Vagina (tissue), 2 donors: ENCODE measurements at regions not wholly inside any gene's neighbourhood (a gene's known extent, or its start where the extent isn't known, plus 50 kb on each side); places are given as distances from the start of the nearest gene placed in this dataset.

Experiments
- DNase-seq, 2 donors: peaks; one replicate each; pipeline ENCODE4 v3.0.0-alpha.2; 2017; ENCODE audit errors: extremely low spot score in 2 of 2
- H3K27ac ChIP-seq: fragments of 200-600 bp; sonication (generic); one replicate; pipeline ENCODE4 v1.5.1; 2019
- H3K27me3 ChIP-seq: fragments of 200-600 bp; sonication (generic); one replicate; pipeline ENCODE4 v1.5.1; 2019
- H3K36me3 ChIP-seq, 2 donors: fragments of 200-600 bp; sonication (generic); one replicate each; pipeline ENCODE4 v1.5.1; 2017 to 2019
- H3K4me1 ChIP-seq: fragments of 200-600 bp; sonication (generic); one replicate; pipeline ENCODE4 v1.5.1; 2019
- H3K4me3 ChIP-seq, 2 donors: fragments of 200-600 bp; sonication (generic); 1 replicate in 1 of 2; 2 replicates in 1 of 2; pipeline ENCODE4 v1.5.1; 2016 to 2019
- H3K9me3 ChIP-seq: fragments of 200-600 bp; sonication (generic); one replicate; pipeline ENCODE4 v1.5.1; 2019
- POLR2A ChIP-seq, 2 donors: fragments of 450-650 bp; IDR thresholded peaks; one replicate each; pipeline ENCODE4 v1.6.1; 2017; ENCODE audit warnings: antibody characterized with exemption in 2 of 2, mild to moderate bottlenecking in 2 of 2, moderate library complexity in 2 of 2
- POLR2AphosphoS5 ChIP-seq, 2 donors: sonication (generic); formaldehyde crosslinking; IDR thresholded peaks; one replicate each; pipeline ENCODE4 v1.9.0; 2017; ENCODE audit warnings: antibody characterized with exemption in 2 of 2, mild to moderate bottlenecking in 2 of 2, low read depth in 1 of 2; ENCODE audit not compliant: insufficient read depth in 1 of 2
- intact Hi-C: fragments of 100-400 bp; cut with DNase I; formaldehyde crosslinking; loops from one replicate; pipeline ENCODE4 v1.15.1; 2023
- TF ChIP-seq, protein P1 (sequence below), 3 experiments: fragments of 450-650 bp in 2 of 3; fragments of 200-600 bp in 1 of 3; sonication (generic) in 1 of 3; IDR thresholded peaks; one replicate each; pipeline ENCODE4 v1.5.1; 2017 to 2019; ENCODE audit warnings: antibody characterized with exemption in 3 of 3, mild to moderate bottlenecking in 2 of 3, moderate library complexity in 2 of 3

DNA sequence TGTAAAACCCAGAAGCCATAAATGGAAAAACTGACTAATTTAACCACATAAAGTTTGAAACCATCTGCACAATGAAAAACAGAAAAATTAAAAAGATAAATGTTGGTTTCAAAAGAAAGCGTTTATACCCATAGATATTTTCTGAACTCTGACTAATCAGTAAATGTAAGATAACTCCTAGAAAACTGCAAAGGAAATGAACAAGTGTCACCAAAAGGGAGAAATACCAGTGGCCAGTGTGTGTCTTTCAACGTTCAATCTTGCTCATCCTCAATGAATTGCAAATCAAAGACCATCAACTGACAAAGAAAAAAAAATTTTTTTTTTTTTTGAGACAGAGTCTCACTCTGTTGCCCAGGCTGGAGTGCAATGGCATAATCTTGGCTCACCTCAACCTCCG, 180.1 kb downstream of the SYK start:
- Histone ChIP-seq H3K4me1 (peaks cover 13% of the 10 kb centered on the region), H3K4me3 (no peak overlapping the region), H3K27me3 (no peaks in the 10 kb centered on the region), H3K9me3 (no peaks in the 10 kb centered on the region), H3K27ac (no peak overlapping the region), H3K36me3 (no peaks in the 10 kb centered on the region)
- intact Hi-C loops, result no loop called here
- no peak for TF ChIP-seq POLR2A (IDR thresholded peaks at IDR 0.05)
- TF ChIP-seq POLR2AphosphoS5 (IDR thresholded peaks at IDR 0.05; ENCODE audit: insufficient read depth in 1 of 2, low read depth in 1 of 2), result no peak
- TF ChIP-seq, protein P1, sequence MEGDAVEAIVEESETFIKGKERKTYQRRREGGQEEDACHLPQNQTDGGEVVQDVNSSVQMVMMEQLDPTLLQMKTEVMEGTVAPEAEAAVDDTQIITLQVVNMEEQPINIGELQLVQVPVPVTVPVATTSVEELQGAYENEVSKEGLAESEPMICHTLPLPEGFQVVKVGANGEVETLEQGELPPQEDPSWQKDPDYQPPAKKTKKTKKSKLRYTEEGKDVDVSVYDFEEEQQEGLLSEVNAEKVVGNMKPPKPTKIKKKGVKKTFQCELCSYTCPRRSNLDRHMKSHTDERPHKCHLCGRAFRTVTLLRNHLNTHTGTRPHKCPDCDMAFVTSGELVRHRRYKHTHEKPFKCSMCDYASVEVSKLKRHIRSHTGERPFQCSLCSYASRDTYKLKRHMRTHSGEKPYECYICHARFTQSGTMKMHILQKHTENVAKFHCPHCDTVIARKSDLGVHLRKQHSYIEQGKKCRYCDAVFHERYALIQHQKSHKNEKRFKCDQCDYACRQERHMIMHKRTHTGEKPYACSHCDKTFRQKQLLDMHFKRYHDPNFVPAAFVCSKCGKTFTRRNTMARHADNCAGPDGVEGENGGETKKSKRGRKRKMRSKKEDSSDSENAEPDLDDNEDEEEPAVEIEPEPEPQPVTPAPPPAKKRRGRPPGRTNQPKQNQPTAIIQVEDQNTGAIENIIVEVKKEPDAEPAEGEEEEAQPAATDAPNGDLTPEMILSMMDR (IDR thresholded peaks at IDR 0.05), result no peak
- DNase-seq, result no peak

- no peaks in the 10 kb centered on the region for H3K9me3 ChIP-seq
- H3K27me3 ChIP-seq, result no peaks in the 10 kb centered on the region
- H3K36me3 ChIP-seq, result no peaks in the 10 kb centered on the region
- intact Hi-C loops, result no loop called here
- peak in 1 of 2 donors; percentile 69 for DNase-seq
- H3K27ac ChIP-seq, result no peak overlapping the region
- H3K4me1 ChIP-seq, result peaks cover 13% of the 10 kb centered on the region
- TF ChIP-seq, protein P1 (IDR thresholded peaks at IDR 0.05), result no peak
- TF ChIP-seq POLR2AphosphoS5 (IDR thresholded peaks at IDR 0.05; ENCODE audit: insufficient read depth in 1 of 2, low read depth in 1 of 2) (no peak), POLR2A (IDR thresholded peaks at IDR 0.05) (no peak)
- H3K4me3 ChIP-seq, result no peak overlapping the region
These were observed 181.8 kb downstream of the SYK start for GRCh38 chr9:90983394-90983793.

- intact Hi-C loops, result no loop called here
- TF ChIP-seq, protein P1 (IDR thresholded peaks at IDR 0.05), result no peak
- peak in 1 of 2 donors; percentile 34 for TF ChIP-seq POLR2AphosphoS5 (IDR thresholded peaks at IDR 0.05; ENCODE audit: insufficient read depth in 1 of 2, low read depth in 1 of 2)
- TF ChIP-seq POLR2A (IDR thresholded peaks at IDR 0.05), result no peak
- no peaks in the 10 kb centered on the region for H3K9me3 ChIP-seq
- no peaks in the 10 kb centered on the region for H3K27me3 ChIP-seq
- DNase-seq, result peak in 1 of 2 donors; percentile 71
- peaks cover 13% of the 10 kb centered on the region for H3K4me1 ChIP-seq
- H3K27ac ChIP-seq, result peak overlapping the region; percentile 24
- H3K36me3 ChIP-seq, result no peaks in the 10 kb centered on the region
- H3K4me3 ChIP-seq, result no peak overlapping the region
These were observed 184.0 kb downstream of the SYK start for GRCh38 chr9:90985631-90986030.

DNA sequence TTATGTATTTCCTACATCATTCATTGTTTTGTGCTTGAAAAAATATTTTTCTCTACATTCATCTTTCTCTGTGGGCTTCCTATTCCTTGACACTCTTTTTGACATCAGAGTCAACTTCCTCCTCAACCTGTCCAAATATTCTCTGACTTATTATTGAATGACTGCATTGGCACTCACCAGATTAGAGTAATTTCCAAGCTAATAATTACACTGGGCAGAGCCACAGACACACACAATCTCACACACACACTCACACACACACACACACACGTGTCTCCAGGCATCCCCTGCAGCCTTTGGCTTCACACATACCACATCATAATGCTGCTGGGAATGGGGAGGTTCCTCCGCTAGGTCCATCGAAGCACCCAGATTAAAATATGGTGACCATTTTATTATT, 184.5 kb downstream of the SYK start:
- DNase-seq, result peak in 1 of 2 donors; percentile 29
- intact Hi-C loops, result no loop called here
- TF ChIP-seq POLR2A (IDR thresholded peaks at IDR 0.05) (no peak), POLR2AphosphoS5 (IDR thresholded peaks at IDR 0.05; ENCODE audit: insufficient read depth in 1 of 2, low read depth in 1 of 2) (no peak)
- TF ChIP-seq, protein P1 (IDR thresholded peaks at IDR 0.05), result no peak
- H3K36me3 ChIP-seq, result no peaks in the 10 kb centered on the region
- H3K27ac ChIP-seq, result no peak overlapping the region
- H3K9me3 ChIP-seq, result no peaks in the 10 kb centered on the region
- no peak overlapping the region for H3K4me3 ChIP-seq
- H3K27me3 ChIP-seq, result no peaks in the 10 kb centered on the region
- peaks cover 13% of the 10 kb centered on the region for H3K4me1 ChIP-seq

GRCh38 chr9:90987566-90987965, 185.9 kb downstream of the SYK start:
- H3K36me3 ChIP-seq, result no peaks in the 10 kb centered on the region

More at GRCh38 chr9:90987566-90987965, 185.9 kb downstream of the SYK start:
- no peak overlapping the region for H3K27ac ChIP-seq
- H3K9me3 ChIP-seq, result no peaks in the 10 kb centered on the region
- TF ChIP-seq, protein P1 (IDR thresholded peaks at IDR 0.05), result no peak
- no peak for TF ChIP-seq POLR2A (IDR thresholded peaks at IDR 0.05)
- no peak for TF ChIP-seq POLR2AphosphoS5 (IDR thresholded peaks at IDR 0.05; ENCODE audit: insufficient read depth in 1 of 2, low read depth in 1 of 2)
- intact Hi-C loops, result no loop called here
- DNase-seq, result peak in 1 of 2 donors; percentile 16
- peaks cover 13% of the 10 kb centered on the region for H3K4me1 ChIP-seq
- H3K4me3 ChIP-seq, result no peak overlapping the region
- no peaks in the 10 kb centered on the region for H3K27me3 ChIP-seq
